ENCODE measurements at regions not wholly inside any gene's neighbourhood (a gene's known extent, or its start where the extent isn't known, plus 50 kb on each side); places are given as distances from the start of the nearest gene placed in this dataset.

DNA sequence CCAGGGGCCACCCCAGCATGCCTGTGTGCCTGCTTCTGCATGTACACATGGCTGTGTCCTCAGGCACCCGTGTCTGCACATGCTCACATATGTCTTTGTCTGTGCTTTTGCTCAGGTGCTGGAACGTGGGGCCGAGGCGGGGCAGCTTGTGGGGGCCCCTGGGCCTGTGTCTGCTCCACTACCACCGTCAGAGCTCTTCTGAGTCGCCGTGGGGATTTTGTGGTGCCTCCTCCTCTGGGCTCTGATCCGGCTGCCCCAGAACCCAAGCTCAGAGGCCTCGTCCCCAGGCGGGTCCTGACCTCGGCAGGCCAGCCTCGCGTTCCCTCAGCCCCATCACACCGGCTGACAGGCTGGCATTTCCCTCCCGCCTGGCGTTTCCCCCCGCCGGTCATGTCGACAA, 104.6 kb upstream of the ACTRT2 start:
- no peak for DNase-seq (ENCODE audit: low read depth)

DNA sequence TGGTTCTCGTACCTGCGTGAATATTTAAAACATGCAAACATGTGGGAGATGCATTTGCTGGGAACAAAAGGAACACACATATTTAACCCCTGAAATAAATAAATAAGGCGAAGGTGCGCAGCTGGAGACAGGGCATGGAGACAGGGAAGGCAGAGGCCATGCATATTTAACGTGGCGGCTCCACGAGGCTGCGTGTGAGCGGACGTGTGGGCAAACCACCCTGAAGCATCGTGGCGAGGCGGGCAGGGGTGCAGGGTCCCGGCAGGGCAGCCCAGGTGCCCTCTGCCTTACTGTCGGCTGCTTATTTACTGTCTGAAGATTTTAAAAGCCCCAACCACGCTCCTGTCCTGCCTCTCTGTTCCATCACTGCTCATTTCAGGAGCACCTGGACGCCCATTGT, 104.0 kb upstream of the ACTRT2 start:
- DNase-seq (ENCODE audit: low read depth), result no peak

DNA sequence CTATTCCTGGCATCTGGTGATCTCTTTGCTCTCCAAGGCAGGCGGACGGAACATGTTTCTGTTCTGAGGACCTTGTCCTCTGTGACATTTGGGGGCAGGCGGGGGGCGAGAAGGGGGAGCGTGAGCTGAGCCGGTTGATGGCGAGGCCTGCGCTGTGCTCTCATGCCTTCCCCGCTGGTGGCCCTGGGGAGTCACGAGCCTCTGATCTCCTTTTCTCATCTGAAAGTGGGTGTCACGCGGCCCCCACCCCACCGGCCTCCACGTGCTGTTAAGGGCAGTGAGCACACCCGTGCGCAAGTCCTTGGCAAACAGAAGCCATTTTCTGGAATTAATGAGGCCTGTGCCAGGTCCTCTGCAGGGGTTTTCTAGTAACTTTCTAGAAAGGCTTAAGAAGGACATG, 102.8 kb upstream of the ACTRT2 start:
- no peak for DNase-seq (ENCODE audit: low read depth)

DNA sequence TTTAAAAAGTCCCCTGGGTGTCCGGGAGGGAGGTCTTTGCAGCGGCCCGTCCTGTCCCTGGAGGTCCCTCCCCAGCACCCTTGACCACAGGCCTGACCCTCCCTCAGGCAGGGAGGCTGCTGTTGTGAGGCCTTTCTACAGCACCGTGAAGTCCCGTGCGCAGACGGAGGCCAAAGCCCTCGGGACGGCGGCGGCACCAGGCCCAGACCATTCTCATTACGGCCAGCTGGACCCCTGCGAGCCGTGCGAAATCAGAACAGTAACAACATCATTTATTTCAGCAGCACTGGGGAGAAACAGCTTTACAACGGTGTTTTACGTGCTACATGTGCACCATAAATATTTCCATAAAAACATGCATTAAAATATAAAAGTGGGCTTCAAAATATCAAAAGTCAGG, 101.4 kb upstream of the ACTRT2 start:
- DNase-seq (ENCODE audit: low read depth), result no peak

DNA sequence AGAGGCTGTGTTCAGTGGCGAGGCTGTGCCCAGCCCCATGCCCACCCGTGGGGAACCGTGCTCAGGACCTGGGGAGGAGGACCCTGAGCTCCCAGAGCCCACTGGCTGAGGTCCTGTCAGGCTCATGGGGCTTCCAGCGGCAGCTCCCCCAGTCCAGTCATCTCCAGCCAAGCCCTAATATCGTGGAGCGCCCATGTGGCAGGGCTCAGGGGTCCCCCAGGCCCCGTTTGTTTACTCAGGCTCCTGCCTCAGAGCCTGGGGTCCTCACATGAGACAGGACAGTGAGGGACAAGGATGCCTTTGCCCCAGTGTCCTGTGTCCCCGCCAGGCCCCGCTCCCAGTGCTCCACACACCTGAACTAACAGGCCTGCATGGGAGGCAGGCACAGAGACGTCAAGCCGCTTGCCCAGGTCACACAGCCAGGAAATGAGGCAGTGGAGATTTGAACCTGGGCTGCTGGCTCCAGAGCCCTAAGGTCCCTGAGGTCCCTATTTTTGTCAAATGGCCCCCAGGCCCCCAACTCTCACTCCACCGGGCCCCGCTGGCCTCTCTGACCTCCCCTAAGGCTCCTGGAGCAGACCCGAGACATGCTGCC, 100.7 kb upstream of the ACTRT2 start:
- no peak for DNase-seq (ENCODE audit: low read depth)

DNA sequence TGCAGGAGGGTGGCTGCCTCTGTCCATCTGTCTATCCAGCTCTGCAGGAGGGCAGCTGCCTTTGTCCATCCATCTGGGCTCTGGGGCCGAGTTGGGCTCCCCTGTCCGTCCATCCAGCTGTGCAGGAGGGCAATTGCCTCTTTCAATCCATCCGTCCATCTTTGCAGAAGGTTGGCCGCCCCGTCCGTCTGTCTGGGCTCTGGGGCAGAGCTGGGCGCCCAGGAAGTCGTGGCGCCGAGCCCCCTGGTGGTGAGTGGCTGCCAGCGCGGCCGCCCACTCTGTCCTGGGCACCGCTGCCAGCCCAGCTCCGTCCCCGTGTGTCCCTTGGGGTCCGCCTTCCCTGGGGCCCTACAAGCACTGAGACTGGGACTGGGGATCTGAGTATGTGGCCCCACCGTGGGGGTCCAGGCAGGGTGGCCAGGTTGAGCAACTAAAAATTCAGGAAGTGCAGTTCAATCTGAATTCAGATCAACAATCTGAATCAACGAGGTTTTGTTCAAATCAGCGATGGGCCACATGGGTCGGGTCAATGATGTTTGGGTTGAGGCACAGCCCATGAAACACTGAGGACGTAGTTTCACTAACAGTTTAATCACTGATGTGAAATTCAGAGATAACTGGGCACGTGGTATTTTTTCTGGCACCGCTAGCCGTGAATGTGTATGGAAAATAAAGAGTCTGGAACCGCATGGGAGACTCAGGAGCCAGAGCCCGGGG, 99.1 kb upstream of the ACTRT2 start:
- DNase-seq (ENCODE audit: low read depth), result peak; percentile 42

DNA sequence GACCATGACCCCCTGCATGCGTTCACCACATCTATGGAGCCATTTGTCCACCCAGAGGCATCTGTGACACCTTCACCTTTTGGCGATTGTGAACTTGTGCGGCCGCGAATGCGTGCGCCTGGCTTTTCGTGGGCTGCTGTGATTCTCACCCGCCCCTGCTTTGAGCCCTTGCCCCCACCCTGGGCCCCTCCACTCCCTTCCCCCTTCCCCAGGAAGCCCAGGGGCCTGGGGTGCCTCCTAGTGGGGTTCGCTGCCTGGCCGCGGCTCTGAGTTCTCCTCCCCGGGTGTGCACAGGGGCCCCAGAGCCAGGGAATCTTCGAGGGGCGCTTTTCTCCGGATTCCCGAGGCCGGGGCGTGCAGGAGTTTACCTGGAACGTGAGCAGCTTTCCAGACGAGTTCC, 97.9 kb upstream of the ACTRT2 start:
- DNase-seq (ENCODE audit: low read depth), result no peak

DNA sequence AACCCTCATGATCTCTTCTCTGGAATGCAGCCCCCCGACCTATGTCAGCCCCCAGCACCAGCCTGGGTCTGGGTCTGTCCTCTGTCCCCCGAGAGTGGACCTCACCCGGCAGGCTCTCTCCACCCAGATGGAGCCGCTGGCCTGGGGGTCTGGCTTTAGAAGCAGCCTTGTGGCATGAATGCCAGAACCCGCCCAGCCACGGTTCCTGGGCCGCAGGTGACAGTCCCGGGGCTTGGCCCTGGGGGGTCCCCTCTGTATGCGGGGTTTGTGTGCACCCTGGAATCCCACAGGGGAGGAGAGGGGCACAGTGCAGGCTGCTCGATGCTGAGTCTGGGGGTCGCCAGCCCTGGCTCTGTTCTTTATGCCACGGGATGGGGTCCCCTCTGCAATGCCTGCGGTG, 96.0 kb upstream of the ACTRT2 start:
- DNase-seq (ENCODE audit: low read depth), result no peak

DNA sequence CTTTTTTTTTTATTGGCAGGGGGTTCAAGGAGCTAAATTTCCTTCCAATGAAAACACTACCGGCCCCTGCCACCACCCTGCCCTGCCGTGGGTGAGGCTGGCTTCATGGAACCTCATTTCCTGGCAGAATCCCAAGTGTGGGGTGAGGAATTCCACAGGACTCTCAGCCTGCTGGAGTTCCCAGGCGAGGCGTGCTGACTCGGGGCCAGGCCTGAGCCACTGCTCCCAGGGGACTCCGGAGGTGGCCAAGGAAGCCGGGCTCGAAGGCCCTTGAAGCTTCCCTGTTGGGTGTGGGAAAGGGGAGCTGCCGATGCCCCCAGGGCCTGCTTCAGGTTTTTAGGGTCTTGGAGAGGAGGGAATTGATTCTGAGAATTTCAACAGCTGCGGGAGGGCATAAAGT, 95.3 kb upstream of the ACTRT2 start:
- no peak for DNase-seq (ENCODE audit: low read depth)

DNA sequence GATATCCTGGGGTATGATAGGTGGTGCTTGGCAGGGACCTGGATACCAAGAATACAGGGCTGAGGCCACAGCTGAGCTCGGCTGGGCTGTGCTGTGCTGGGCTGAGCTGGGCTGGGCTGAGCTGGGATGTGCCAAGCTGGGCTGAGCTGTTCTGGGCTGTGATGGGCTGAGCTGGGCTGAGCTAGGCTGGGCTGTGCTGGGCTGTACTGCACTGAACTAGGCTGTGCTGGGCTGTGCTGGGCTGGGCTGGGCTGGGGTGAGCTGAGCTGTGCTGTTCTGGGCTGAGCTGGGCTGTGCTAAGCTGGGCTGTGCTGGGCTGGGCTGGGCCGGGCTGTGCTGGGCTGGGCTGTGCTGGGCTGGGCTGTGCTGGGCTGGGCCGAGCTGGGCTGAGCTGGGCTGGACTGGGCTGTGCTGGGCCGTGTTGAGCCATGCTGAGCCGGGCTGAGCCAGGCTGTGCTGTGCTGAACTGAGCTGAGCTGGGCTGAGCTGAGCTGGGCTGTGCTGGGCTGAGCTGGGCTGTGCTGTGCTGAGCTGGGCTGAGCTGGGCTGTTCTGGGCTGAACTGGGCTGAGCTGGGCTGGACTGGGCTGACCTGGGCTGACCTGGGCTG, 94.7 kb upstream of the ACTRT2 start:
- DNase-seq (ENCODE audit: low read depth), result no peak

DNA sequence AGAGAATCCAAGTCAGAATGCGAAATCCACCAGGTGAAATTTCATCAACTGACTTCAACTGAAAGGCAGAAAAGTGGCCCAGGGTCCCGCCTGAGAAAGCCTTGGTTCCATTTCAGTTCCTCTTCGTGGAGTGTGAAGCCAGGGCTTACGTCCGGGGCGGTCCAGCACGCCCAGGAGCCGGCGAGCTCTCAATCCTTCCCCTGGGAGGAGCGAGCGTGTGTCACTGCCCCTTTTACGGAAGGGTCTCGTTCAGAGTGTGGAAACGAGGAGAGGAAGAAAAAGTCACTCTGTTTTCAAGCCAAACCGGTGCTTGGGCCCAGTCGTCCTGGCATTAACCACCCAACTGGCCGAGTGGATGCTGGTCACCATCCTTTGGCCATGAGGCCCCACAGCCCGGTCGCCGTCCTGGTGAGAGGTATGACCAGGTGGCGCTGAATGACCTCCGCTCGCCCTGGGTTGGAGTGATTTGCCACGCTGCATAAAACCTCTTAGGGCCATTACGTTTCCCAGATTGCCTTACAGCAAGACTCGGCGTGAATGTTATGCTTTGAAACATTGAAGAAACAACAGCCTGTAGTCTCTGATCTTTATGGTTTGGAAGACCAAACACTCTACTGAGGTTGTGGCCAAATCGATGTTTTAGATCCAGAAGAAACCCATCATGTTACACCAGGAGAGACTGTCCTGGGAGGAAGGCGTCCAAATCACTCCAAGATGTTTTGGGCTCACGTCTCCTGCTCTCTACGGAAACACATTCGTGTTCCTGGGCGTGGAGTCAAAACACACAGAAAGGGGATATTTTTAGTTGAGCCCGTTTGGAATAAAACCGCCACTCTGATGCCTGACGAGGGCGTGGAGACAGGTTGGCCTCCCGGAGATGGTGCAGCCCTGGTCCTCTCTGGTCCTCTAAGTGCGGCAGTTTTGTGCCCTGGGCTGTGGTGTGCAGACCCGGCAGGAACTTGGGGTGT, 93.6 kb upstream of the ACTRT2 start:
- no peak for DNase-seq (ENCODE audit: low read depth)

DNA sequence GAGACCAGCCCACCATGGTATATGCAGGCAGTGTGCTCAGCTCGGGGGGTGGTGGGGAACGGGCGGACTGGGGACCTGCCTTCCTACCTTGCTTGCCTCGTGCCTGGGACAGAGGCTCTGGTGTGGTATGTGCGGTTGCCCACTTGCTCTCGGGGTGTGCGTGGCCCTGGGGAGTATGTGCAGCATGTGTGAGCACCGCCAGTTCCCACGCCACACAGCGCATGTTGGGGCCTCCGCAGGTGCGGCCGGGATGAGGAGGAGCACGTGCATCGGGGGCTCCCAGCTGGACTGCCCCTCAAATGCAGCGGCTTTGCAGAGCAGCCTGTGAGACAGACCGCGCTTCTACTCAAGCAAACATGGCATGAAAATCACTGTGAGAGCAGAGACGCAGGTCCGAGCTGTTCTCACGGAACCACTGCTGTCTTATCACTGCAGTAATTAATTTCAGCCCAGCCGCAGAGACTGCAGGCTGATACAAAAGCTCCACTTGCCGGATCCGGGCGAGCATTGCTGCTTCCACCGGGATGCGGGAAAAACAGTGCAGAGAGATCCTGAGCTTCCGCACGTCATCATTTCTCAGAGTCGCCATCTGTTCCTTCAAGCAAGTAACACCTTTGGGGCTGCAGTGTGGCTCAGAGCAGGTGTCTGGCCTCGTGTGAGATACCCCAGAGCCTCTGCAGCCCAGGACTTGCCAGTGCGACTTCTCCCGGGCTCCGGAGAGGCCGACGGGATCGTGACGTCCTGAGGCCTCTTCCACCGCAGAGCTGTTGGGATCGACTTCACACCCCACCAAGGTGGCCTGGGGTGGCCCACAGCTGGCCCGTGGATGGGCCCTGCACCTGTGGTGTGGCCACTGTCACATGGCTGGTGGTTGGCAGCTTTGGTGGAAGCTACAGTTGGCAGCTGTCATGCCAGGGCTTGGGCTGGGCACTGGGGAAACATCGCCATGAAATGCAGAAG, 92.6 kb upstream of the ACTRT2 start:
- peak; percentile 14 for DNase-seq (ENCODE audit: low read depth)

DNA sequence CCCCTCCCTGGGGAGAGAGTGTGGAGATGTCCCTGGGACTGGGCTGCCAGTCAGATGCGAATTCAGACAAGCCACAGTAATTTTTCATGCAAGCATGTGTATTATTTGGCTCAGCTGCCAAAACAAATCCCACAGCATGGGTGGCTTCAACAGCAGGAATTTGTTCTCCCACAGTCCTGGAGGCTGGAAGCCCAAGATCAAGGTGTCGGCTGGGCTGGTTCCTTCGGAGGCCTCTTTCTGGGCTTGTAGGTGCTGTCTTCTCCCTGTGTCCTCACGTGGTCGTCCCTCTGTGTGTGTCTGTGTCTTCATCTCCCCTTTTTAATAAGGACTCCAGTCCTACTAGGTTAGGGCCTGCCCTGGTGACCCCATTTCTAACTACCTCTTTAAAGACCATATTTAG, 91.9 kb upstream of the ACTRT2 start:
- DNase-seq (ENCODE audit: low read depth), result no peak

DNA sequence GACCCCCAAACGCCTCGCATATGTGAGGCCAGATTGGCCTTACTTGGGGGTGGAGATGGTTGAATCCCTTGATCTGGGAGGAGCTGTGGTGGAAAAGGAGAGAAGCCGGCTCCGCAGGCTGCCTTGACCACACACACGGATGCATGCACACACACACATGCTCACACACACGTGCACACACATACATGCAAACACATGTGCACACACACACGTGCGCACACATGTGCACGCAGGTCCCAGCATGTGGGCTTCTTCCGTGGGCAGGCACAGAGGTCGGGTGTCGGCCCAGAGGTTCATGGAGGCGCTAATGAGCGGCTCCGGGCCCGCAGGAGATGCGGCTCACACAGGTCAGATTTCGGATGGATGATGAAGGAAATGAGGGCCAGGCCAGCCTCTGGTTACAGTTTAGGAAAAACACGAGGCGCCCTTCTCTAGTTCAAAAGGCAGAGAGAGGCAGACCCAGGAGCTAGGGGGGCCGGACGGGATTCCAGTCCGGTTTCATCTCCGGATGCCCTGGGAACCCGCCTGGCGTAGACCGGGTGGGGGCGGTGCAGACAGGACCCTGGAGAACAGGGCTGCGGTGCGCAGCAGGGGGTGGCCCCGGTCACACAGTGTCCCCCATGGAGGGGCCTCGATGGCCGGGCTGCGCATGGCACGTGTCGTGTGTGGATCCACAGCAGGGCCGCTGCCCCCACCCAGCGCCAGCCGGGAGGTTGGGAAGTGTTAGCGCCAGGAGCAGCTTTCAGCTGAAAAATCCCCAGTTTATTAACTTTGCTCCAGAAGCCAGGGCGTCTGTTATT, 91.1 kb upstream of the ACTRT2 start:
- DNase-seq (ENCODE audit: low read depth), result no peak

DNA sequence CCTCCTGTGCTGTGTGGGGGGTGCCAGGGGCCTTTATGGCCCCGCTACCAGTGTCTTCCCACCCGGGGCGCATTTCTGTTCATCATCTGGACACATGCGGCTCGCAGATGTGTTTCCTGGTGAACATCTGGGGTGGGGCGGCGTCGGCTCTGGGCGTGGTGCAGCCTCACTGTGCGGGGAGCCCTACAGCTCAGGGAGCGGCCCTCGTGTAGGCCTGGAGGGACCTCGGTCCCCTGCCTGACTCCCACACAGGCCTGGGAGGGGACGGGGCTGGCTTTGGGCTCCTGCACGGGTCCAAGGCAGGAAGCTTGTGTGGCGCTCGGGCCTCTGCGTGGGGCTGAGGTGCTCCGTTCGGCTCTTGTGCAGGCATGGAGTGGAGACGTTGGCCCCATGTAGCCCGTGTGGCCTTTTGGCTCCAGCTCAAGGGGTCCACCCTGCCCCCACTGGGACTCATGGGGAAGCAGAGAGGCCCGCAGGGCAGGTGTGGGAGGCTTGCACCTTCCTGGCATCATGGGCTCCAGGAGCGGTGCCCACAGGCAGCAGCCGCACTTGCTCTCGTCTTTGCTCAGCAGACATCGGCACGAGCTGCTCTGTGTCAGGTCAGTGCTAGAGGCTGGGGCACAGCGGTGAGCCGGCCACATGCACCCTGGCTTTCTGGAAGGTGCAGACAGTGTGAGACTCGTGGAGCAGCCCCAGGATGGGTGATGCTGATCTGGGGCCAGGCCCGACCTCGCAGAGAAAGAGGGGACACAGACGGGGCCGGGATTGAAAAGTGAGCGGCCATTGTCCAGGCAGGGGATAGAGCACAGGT, 90.1 kb upstream of the ACTRT2 start:
- DNase-seq (ENCODE audit: low read depth), result no peak

DNA sequence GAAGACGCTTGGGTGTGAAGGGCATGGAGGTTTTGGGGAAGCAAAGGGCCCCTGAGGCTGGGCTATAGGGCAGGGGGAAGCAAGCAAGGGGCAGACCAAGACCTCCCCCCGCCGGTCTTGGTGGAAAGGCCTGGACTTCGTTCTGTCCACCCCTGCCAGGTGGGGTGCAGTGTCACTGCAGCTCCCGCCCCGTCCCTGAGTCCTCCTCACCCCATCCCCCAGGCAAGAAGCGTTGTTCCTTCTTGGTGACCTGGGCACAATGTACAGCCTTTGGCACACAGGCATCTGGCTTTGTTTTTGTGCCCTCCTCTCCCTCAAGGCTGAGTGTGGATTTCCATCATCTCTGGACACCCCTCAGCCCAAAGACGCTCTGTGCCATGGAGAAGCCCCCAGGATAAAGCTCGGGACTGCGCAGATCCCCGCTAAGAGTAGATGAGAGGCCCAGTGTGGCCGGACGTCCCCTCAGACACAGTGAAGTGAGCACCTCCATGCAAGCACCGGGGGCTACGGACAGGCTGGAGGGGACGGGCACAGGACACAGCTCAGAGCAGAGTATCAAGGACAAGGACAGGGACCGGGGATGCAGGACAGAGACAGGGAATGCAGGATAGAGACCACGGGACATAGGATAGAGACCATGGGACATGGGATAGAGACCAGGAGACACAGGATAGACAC, 89.4 kb upstream of the ACTRT2 start:
- DNase-seq (ENCODE audit: low read depth), result no peak

DNA sequence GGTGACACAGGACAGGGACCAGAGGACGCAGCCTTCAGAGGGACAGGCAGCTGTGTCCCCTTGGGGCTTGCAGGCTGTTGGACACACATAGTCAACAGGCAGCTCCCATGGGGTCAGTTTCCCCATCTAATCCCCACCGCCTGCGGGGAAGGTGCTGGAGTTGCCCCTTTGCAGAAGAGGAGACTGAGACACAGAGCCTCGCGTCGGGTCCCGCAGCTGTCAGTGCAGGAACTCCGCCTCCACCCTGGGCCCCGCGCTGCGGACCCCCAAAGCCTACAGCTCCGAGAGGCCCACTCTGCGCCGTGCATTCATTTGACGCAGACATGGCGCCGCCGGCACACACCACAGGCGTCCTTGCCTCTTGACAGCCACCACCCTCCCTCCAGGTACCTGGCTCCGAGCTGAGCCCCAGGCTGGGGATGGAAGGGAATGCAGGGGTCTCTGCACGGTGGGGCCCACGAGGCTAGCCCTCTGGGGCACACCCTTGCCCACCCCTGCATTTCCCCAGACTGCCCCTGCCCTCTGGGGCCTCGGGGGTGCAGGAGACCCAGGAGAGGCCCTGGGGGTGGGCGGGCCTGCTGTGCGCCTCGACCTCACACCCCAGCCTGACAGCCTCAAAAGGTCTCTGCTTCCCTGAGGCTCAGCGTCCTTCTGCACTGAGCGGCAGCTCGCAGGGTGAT, 88.5 kb upstream of the ACTRT2 start:
- no peak for DNase-seq (ENCODE audit: low read depth)

DNA sequence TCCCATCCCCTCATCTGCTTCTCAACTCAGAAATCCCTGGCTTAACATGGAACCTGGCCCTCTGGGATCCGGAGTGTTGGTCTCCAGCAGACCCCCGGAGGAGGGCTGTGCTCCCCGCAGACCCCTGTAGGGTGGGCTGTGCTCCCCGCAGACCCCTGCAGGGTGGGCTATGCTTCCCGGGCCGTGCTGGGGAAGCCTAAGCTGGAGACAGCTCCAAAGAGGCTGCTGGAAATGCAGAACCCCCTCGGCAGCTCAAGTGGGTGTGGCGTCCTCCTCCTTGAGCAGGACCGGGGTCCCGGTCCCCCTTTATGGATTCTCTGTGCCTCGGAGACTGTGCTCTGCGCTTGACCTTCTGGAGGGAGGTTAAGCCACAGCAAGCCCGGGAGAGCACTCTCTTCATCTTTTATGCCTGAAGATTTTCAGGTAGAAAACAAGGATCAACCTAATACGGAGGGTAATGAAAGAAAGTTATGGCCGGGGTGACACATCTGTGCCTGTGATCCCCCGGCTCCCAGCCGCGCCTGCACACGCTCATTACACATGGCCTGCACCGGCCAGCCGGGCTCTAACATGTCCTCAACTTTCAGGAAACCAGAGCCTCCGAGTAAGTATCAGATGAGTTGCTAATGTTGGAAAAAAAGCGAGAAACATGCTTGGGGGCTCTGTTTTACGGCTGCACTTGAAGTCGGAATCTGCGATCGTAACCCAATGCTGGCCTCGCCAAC, 87.7 kb upstream of the ACTRT2 start:
- no peak for DNase-seq (ENCODE audit: low read depth)
